T-helper 1 cell treated with Interleukin-12 subunit alpha and Interleukin-12 subunit beta and Interleukin-4 antibody, amounts not matched to agents 30 ng/mL and 1 ng/mL, for 36 hours (primary cell): ENCODE measurements at regions not wholly inside any gene's neighbourhood (a gene's known extent, or its start where the extent isn't known, plus 50 kb on each side); places are given as distances from the start of the nearest gene placed in this dataset.

Source experiments
- intact Hi-C: fragments of 100-400 bp; cut with micrococcal nuclease; formaldehyde crosslinking; loops from one replicate; pipeline ENCODE4 v1.15.1; 2024

DNA sequence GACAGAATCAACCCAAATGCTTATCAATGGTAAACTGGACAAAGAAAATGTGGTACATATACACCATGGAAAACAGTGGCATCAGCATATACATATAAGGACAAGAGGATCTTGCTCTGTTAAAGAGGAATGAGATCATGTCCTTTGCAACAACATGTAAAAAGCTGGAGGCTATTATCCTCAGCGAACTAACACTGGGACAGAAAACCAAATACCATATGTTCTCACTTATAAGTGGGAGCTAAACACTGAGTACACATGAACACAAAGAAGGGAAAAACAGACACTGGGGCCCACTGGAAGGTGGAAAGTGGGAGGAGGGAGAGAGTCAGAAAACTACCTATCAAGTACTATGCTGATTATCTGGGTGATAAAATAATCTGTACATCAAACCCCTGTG is 447.3 kb upstream of the MAF start:
- intact Hi-C loops: no loop called here

- intact Hi-C loops: no loop called here
These were observed 446.3 kb upstream of the MAF start for GRCh38 chr16:80046848-80047247.

DNA sequence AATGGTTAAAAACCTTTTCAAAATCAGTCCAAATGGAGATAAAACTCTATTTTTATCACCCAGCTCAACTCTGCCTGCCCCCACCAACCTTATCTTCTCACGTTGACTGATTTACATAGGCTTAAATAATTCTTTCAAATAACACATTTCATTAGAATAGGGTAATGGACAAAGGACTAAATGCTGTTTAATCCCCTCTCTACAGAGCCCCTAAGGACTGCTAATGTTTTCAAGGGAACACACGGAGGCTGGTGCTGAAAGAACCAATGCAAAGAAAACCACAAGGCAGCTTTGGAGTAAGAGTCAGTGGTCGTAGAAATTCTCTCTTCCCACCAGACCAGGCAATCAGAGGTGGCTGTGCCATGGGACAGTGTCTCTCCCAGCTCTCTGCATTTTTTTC is 445.7 kb upstream of the MAF start:
- intact Hi-C loops: no loop called here

DNA sequence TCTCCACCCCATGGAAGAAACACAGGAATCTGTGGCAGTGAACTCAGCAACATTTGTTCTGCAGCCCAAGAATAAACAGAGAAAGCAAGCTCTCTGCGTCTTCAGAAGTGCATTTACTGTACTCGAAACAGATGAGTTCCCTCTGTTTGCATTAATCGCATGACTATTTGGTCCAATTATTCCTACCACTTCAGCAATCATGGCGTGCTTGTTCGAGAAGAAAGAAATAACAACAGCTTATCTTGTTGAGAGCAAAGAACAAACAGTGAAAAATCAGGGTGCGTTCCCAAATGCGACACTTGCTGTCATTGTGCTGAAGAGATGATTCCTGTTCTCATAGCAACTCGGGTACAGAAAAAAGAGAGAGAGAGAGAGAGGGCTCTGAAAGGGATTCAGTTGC is 445.3 kb upstream of the MAF start:
- intact Hi-C loops: no loop called here

- intact Hi-C loops: loop anchor here (5.0 kb wide), 1 partner anchor 554 kb away; no protein-coding TSS in a partner anchor
These were observed 440.9 kb upstream of the MAF start for GRCh38 chr16:80041410-80041809.

DNA sequence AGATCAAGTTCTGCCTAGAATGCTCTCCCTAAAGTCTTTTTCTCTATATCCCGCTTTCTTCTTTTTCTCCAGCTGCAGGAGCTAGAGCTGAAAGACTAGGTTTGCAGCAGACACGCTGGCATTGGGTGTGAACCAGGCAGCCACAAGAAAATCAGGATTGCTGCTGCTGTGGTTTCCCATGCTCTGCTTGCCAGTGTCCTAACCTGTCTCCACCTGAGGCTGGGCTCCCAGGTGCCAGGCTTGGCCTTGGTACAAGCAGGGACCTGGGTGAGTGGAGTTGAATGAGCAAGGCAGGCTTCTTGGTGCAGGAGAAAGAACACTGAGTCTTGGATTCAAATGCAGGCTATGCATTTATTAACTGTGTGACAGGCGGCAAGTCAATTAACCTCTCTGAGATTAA is 440.3 kb upstream of the MAF start:
- intact Hi-C loops: loop anchor here (5.0 kb wide), 1 partner anchor 554 kb away; no protein-coding TSS in a partner anchor

DNA sequence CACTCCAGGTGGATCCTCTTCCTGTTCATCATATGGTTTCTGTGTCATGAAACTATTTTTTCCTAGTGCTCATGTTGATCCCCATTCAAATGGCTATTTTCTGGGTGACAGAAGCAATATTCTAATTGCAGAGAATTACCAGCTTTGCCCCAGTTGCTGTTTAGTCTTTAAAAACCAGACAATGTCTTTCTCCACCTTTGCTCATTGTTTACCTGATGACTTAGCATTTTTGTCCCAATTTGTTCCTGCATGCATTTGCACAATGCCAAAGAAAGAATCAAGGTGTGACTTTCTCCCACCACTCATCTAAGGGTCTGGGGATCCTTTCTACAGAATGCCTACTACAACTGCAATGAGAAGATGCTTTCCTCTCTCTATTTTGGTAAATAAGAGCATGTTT is 439.9 kb upstream of the MAF start:
- intact Hi-C loops: loop anchor here (5.0 kb wide), 1 partner anchor 553 kb away; no protein-coding TSS in a partner anchor

- intact Hi-C loops: loop anchor here (5.0 kb wide), 1 partner anchor 552 kb away; no protein-coding TSS in a partner anchor
These were observed 439.2 kb upstream of the MAF start for GRCh38 chr16:80039777-80040176.

- intact Hi-C loops: no loop called here
These were observed 438.0 kb upstream of the MAF start for GRCh38 chr16:80038566-80038965.

- intact Hi-C loops: no loop called here
These were observed 434.6 kb upstream of the MAF start for GRCh38 chr16:80034948-80035663.

GRCh38 chr16:80034469-80034826 is 433.9 kb upstream of the MAF start:
- intact Hi-C loops: no loop called here

- intact Hi-C loops: no loop called here
These were observed 433.4 kb upstream of the MAF start for GRCh38 chr16:80033783-80034468.

DNA sequence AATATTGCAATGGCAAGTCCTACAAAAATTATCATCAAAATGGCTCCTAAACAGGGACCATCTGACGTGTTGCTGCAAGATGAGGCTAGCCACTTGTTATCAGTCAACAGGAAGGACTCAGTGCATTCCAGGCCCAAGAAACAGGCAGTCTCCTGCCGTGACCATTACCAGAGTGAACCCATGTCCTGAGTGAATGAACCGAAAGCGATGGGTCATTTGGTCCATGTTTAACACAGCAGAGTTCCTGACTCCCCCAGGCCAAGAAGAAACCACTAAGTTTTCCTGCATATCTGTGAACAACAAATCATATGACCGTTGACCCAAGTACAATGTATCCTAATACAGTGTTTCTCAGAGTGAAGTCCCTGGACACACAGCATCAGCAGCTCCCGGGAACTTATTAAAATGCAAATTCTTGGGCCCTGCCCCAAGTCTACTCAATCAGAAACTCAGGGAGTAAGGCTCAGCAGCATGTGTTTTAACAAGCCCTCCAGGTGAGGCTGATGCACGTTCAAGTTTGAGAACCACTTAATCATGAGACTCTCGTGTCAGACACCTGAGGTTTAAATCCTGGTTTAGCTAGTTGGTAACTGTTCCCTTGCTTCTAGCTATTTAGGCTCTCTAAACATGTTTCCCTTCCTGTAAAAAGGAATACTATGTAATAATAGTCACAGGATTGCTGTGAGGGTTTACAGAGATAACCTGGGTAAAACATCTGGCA is 429.4 kb upstream of the MAF start:
- intact Hi-C loops: no loop called here

DNA sequence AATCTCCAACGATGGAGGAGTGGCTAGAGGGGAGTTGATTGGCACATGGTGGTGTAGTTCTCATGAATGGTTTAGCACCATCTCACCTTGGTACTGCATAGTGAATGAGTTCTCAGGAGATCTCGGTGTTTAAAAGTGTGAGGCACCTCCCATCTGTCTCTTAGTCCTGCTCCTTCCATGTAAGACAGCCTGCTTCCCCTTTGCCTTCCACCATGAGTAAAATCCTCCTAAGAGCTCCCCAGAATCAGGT is 428.8 kb upstream of the MAF start:
- intact Hi-C loops: no loop called here

GRCh38 chr16:80028581-80029380 is 428.2 kb upstream of the MAF start:
- intact Hi-C loops: no loop called here

GRCh38 chr16:80027007-80027965 is 426.7 kb upstream of the MAF start:
- intact Hi-C loops: no loop called here

DNA sequence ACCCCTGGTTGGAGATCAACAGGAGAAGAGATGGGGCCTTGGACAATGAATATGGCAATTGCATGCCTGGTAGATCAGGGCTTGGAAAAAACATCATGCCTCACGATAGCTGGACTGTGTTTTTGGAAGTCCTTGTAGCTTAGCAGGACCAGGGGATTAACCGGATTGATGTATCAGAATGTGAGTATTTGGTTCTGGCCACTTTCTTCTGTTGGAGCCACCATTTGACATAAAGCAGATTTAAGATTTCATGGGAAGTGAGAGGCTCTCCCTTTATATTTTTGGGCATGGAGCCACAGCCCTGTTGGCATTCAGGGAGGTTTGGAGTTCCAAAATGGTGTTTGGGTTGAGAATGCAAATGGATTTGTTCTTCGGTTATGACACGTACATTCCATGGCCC is 424.7 kb upstream of the MAF start:
- intact Hi-C loops: no loop called here

- intact Hi-C loops: no loop called here
These were observed 423.9 kb upstream of the MAF start for GRCh38 chr16:80024443-80024842.

GRCh38 chr16:80023865-80024264 is 423.3 kb upstream of the MAF start:
- intact Hi-C loops: no loop called here

GRCh38 chr16:80019395-80019794 is 418.9 kb upstream of the MAF start:
- intact Hi-C loops: no loop called here

GRCh38 chr16:80018466-80018865 is 417.9 kb upstream of the MAF start:
- intact Hi-C loops: no loop called here
